Smooth muscle cell (in vitro differentiated cells): ENCODE measurements at regions not wholly inside any gene's neighbourhood (a gene's known extent, or its start where the extent isn't known, plus 50 kb on each side); places are given as distances from the start of the nearest gene placed in this dataset.

Experiments
- DNase-seq: peaks from one replicate; lab custom pipeline; 2025; ENCODE audit not compliant: unreplicated experiment; lab: John Stamatoyannopoulos, UW
- H2AFZ ChIP-seq: fragments of 200-600 bp; sonication (generic); 2 replicates; pipeline ENCODE4 v1.6.0; 2016; ENCODE audit warnings: antibody characterized with exemption, low read depth, mild to moderate bottlenecking
- H3F3A ChIP-seq: fragments of 200-600 bp; sonication (generic); 2 replicates; pipeline ENCODE4 v1.6.0; 2017; ENCODE audit warnings: antibody characterized with exemption, low read depth
- H3K27ac ChIP-seq: fragments of 200-600 bp; sonication (generic); 2 replicates; pipeline ENCODE4 v1.5.1; 2016; ENCODE audit warnings: low read depth, mild to moderate bottlenecking
- H3K27me3 ChIP-seq: fragments of 200-600 bp; sonication (generic); 2 replicates; pipeline ENCODE4 v1.6.1; 2016; ENCODE audit warnings: low read depth, mild to moderate bottlenecking
- H3K36me3 ChIP-seq: fragments of 200-600 bp; sonication (generic); 2 replicates; pipeline ENCODE4 v1.5.1; 2016; ENCODE audit warnings: low read depth
- H3K4me1 ChIP-seq: fragments of 200-600 bp; sonication (generic); 2 replicates; pipeline ENCODE4 v1.5.1; 2016; ENCODE audit warnings: low read depth
- H3K4me2 ChIP-seq: fragments of 200-600 bp; sonication (generic); 2 replicates; pipeline ENCODE4 v1.6.0; 2016; ENCODE audit warnings: mild to moderate bottlenecking
- H3K4me3 ChIP-seq: fragments of 200-600 bp; sonication (generic); 2 replicates; pipeline ENCODE4 v1.5.1; 2016; ENCODE audit warnings: mild to moderate bottlenecking
- H3K79me2 ChIP-seq: fragments of 200-600 bp; sonication (generic); 2 replicates; pipeline ENCODE4 v1.6.0; 2016; ENCODE audit warnings: low read depth, mild to moderate bottlenecking
- H3K9ac ChIP-seq: fragments of 200-600 bp; sonication (generic); 2 replicates; pipeline ENCODE4 v1.6.0; 2016; ENCODE audit warnings: low read depth
- H3K9me3 ChIP-seq: fragments of 200-600 bp; sonication (generic); replicated peaks from 2 replicates; pipeline ENCODE4 v1.5.1; 2016; ENCODE audit warnings: low read depth
- H4K20me1 ChIP-seq: fragments of 200-600 bp; sonication (generic); 2 replicates; pipeline ENCODE4 v1.6.0; 2016; ENCODE audit warnings: low read depth
- CTCF ChIP-seq: fragments of 200-600 bp; sonication (generic); IDR thresholded peaks from 2 replicates; pipeline ENCODE4 v1.5.1; 2017; ENCODE audit warnings: borderline replicate concordance, mild to moderate bottlenecking, antibody characterized with exemption; ENCODE audit not compliant: insufficient read depth, poor library complexity, severe bottlenecking
- WGBS: methylation state at CpG from one replicate; pipeline ENCODE4 v1.1.7; 2016; ENCODE audit warnings: low lambda C conversion rate; 5-methylcytosine and 5-hydroxymethylcytosine counted together

- H3K9me3 ChIP-seq, result no peaks in the 10 kb centered on the region
- no peaks in the 10 kb centered on the region for H3F3A ChIP-seq
- H3K4me1 ChIP-seq, result no peaks in the 10 kb centered on the region
- H4K20me1 ChIP-seq, result no peaks in the 10 kb centered on the region
- TF ChIP-seq CTCF, result no peak
- no peak for DNase-seq
- WGBS, result 49% methylated on average over 1 of the region's 1 CpG
- H2AFZ ChIP-seq, result no peak overlapping the region
- no peak overlapping the region for H3K27ac ChIP-seq
- no peak overlapping the region for H3K9ac ChIP-seq
- H3K36me3 ChIP-seq, result no peaks in the 10 kb centered on the region
- no peaks in the 10 kb centered on the region for H3K79me2 ChIP-seq
- H3K4me2 ChIP-seq, result no peak overlapping the region
- no peak overlapping the region for H3K4me3 ChIP-seq
- H3K27me3 ChIP-seq, result no peaks in the 10 kb centered on the region
Measured at GRCh38 chr9:115240676-115241075, 122.7 kb upstream of the TNC start.

GRCh38 chr9:115241641-115242040 lies 123.7 kb upstream of the TNC start:
- no peak overlapping the region for H3K9ac ChIP-seq
- no peak overlapping the region for H3K4me3 ChIP-seq
- 86% methylated on average over 2 of the region's 2 CpGs for WGBS
- no peaks in the 10 kb centered on the region for H3K9me3 ChIP-seq
- no peaks in the 10 kb centered on the region for H3K79me2 ChIP-seq
- H3F3A ChIP-seq, result no peaks in the 10 kb centered on the region
- H4K20me1 ChIP-seq, result no peaks in the 10 kb centered on the region
- no peak overlapping the region for H2AFZ ChIP-seq
- TF ChIP-seq CTCF, result no peak
- no peaks in the 10 kb centered on the region for H3K27me3 ChIP-seq
- no peaks in the 10 kb centered on the region for H3K4me1 ChIP-seq
- no peaks in the 10 kb centered on the region for H3K36me3 ChIP-seq
- H3K4me2 ChIP-seq, result no peak overlapping the region
- no peak overlapping the region for H3K27ac ChIP-seq
- no peak for DNase-seq

- Histone ChIP-seq H2AFZ (no peak overlapping the region), H3K36me3 (no peaks in the 10 kb centered on the region), H3K27ac (peak overlapping the region; percentile 79), H3K9ac (no peak overlapping the region), H3K27me3 (no peaks in the 10 kb centered on the region), H3K4me2 (no peak overlapping the region), H3K9me3 (no peaks in the 10 kb centered on the region), H4K20me1 (no peaks in the 10 kb centered on the region), H3K79me2 (no peaks in the 10 kb centered on the region), H3K4me1 (no peaks in the 10 kb centered on the region), H3K4me3 (no peak overlapping the region), H3F3A (no peaks in the 10 kb centered on the region)
- 98% methylated on average over 3 of the region's 3 CpGs for WGBS
- TF ChIP-seq CTCF, result no peak
- DNase-seq, result no peak
Measured at GRCh38 chr9:115249488-115249887, 131.5 kb upstream of the TNC start.

- Histone ChIP-seq H3K79me2 (no peaks in the 10 kb centered on the region), H3K4me3 (no peak overlapping the region), H3K27ac (peak overlapping the region; percentile 79), H3K4me1 (no peaks in the 10 kb centered on the region), H2AFZ (no peak overlapping the region), H4K20me1 (no peaks in the 10 kb centered on the region), H3K4me2 (peak overlapping the region; percentile 27), H3K27me3 (no peaks in the 10 kb centered on the region), H3K36me3 (no peaks in the 10 kb centered on the region), H3K9me3 (no peaks in the 10 kb centered on the region), H3K9ac (peak overlapping the region; percentile 35), H3F3A (no peaks in the 10 kb centered on the region)
- DNase-seq, result no peak
- WGBS, result 10% methylated on average over 1 of the region's 1 CpG
- TF ChIP-seq CTCF, result no peak
Measured at GRCh38 chr9:115250621-115251032, 132.7 kb upstream of the TNC start.
